NCI-H69 (cell line): ENCODE measurements at regions not wholly inside any gene's neighbourhood (a gene's known extent, or its start where the extent isn't known, plus 50 kb on each side); places are given as distances from the start of the nearest gene placed in this dataset.
"Not testable (repeated sequence)": the region's sequence is repeated elsewhere in the genome, so short reads cannot be mapped to it uniquely, and the experiment has no call there.

ENCODE experiments used
- DNase-seq: peaks from one replicate; lab custom pipeline; 2025; lab: John Stamatoyannopoulos, UW

DNA sequence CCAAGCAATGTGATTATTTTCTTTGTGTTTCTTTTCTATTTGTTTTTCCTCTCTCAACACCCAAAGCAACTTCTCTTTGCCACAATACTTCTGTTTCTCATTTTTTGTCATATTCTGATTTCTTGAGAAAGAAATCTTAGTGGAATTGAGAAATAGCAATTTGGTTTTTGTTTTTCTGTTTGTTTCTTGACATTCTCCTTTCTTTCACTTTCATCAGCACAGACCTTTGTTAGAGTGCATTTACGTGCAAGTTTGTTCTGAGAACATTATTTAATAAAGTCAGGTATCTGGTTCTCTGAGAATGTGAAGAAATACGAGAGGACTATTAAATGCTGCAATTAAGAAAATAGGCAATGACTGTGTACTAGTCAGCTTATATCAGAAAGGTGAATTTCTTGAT is 608.1 kb upstream of the AADAT start:
- DNase-seq: no peak

DNA sequence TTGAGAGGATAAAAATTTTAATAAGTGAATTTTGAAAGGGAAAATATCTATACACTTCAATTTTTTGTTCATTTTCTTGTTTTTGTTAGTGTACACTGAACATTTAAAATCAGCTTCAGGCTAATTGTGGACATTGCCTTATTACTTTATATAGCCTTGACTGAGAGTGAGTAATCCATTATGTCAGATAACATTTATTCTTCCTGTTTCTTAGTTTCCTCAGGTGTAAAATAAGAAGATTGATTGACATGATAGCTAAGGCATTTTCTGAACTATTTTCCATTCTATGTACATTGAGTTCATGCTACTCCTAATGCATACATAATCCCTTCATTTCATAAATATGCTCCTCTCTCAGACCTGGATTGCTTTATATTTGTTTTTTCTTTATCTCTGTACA is 607.3 kb upstream of the AADAT start:
- DNase-seq: no peak

DNA sequence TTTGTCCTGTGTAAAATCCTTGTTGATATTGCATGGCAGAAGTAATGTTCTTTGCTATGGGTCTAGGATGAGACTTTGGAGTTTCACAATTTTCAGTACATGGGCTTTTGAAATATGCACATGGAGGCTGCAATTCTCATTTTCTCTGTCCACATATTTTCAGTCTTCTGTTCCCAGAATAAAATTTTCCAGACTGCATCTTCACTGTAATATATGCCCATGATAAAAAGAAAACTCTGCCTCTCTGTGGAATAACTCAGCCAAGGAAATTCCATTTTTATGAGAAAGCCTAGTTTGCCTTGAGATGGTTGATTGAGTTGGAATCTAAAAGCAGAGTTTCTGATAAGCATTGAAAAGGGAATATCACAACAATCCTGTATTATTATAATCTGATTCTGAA is 601.4 kb upstream of the AADAT start:
- DNase-seq: no peak

DNA sequence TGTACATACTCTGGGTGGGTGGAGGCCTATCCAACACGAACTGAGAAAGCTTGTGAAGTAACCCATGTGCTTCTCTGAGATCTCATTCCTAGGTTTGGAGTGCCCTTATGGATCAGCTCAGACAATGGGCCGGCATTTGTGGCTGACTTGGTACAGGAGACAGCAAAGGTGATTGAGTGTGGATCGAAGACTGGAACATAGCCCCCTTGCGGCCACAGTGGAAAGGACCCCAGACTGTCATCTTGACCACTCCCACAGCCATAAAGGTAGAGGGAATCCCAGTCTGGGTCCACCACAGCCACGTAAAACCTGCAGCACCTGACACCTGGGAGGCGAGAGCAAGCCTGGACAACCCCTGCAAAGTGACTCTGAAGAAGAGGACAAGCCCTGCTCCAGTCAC is 598.0 kb upstream of the AADAT start:
- DNase-seq: no peak

DNA sequence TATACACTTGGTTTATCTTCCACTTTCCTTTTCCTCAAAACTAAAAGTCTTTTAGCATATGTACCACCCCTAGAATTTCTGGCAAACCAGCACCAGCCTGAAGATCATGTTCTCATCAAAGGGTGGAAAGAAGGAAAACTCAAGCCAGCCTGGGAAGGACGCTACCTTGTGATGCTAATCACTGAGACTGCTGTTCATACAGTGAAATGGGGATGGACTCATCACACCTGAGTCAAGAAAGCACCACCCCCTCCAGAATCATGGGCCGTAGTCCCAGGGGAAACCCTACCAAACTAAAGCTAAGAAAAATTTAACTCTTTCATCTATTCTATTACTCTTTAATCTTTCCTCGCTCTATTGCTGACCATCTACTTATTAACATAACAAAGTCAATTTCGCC is 595.9 kb upstream of the AADAT start:
- DNase-seq: not testable (repeated sequence)

DNA sequence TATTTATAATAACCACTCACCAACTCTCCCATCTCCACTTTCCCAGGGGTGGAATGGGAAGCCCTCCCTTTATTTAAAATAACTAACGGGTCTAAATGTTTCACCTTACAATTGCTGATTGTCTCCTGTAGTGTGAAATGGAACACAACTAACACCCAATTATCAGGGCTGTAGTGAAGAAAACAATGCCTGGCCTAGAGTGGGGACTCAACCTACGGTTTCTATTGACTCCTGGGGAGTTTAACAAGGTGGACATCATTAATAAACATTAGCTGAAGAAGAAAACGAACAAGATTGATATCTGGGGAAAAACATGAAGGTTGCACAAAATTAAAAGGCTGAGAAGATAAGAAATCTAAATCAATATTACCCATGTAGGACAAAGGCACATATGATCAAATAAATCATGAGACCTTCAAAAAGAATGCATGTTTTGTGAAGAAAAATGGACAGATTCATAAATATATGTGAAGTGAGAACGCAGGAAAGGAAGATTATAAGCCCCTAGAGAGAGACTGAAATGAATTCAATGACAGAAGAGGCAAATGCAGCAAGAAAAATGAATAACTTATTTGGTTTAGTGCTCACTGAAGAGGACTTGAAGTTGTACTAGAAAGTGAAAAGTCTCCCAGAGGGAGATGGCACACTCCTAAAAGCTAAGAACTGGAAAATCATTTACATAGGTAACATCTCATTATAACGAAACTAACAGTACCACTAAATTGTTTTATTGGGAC is 593.0 kb upstream of the AADAT start:
- DNase-seq: no peak

DNA sequence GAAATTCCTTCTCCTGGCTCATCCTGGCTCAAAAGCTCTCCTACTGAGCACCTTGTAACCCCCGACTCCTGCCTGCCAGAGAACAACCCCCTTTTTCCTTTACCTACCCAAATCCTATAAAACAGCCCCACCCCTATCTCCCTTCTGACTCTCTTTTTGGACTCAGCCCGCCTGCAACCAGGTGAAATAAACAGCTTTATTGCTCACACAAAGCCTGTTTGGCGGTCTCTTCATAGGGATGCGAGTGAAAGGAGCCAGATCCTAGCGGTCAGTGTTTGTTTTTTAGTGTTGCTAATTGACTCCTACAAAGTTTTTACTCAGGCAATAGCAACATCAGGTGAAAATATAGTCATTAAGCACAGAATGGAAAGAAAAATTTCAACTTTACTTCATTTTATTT is 592.3 kb upstream of the AADAT start:
- DNase-seq: not testable (repeated sequence)

DNA sequence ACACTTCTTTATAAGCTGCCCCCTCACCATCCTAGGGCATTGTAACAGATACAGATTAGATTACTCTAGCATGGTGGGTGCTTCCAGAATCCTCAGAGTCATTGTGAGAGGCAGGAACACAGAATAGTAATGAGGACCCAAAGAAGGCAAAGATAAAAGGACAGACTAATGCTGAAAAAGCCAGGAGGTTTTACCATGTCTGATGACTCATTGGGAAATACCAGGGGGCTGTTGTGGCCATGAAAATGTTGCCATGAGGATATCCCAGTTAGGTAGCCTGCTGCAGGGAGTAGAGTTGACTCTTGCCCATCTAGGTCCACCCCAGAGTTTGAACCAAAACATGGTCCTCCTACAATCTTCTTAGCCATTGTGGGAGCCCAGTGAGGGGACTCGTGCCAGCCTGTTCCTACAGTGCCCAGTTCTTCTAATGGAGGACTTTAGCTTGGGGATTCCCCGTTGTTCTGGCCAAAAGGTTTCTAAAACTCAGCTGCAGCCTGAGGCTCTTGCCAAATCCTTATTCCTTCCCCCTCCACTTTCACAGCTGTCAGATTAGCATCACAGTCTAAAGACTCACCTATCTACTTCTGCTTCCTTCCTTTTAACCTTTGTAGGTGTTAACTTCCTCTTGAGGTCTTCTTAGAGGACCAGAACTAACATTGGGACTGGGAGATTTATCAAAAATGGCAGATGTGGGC is 586.0 kb upstream of the AADAT start:
- DNase-seq: no peak

DNA sequence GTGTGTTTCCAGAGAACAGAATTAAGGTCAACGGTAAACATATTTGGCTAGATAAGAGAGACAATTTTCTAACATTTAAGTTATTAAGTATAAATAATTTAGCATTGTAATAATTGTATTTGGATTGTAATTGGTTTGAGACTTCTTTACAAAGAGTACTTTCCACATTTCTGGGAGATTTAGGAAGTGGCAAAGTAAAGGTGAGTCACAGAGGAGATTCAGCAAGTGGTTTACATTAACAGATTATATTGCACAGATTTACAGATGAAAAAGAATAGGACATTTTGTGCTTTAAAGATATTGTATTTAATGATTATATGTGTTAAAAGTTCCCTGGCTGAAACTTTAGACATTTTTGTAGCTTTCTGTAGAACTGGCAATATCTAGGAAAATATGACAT is 584.4 kb upstream of the AADAT start:
- no peak for DNase-seq

DNA sequence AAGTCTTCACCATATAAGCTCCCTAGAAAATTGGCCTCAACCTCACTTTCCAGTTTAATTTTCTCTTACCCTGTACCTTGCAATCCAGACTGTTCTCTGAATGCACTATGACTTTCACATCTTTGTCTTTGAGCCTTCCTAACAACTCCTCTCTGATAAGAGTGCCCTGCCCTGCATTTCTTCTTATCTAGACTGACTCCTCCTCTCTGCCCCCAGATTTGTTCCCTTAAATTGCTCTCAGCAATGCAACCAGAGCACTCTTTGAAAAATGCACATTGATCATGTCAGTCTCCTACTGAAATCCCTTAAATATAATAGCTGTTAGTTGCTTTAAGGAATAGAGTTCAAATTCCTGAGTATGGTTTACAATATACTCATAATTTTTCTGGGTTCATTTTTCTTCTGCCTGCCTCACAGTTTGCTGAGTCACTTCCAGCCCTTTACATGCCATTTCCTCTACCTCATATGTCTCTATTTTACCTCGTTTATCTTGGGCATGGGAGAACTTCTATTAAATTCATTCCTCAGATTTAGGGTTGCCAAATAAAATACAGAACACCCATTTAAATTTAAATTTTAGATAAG is 582.7 kb upstream of the AADAT start:
- no peak for DNase-seq

DNA sequence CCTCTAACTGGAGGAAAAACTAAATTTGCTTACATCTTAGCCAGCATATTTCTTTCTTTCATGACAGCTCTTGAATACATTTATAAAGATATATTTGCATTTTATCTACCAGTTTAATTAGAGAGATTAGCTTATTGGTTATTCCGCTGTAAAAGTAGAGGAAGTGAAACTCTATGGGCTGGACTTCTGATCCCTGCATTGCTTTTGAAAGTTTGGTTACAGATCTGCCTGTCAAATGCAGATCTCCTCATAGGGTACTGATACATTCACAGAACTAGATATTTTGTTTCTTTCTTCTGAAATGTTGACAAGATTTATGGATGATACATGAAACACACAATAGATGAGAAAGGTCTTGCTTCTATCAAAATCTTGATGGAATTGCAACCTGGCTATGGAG is 581.4 kb upstream of the AADAT start:
- DNase-seq: no peak

DNA sequence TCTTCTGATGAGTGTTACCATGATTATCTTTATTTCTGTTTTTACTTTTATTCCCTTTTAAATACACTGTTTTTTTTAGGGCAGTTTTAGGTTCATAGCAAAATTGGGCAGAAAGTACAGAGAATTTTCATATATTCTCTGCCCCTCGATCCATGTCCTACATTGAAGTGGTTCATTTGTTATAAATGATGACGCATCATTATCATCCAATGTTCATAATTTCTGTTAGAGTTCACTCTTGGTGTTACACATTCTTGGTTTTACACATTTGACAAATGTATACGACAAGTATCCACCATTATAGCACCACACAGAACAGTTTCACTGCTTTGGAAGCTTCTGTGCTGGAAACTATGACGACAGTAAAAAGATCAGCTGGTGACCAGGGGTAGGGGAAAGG is 578.1 kb upstream of the AADAT start:
- no peak for DNase-seq

DNA sequence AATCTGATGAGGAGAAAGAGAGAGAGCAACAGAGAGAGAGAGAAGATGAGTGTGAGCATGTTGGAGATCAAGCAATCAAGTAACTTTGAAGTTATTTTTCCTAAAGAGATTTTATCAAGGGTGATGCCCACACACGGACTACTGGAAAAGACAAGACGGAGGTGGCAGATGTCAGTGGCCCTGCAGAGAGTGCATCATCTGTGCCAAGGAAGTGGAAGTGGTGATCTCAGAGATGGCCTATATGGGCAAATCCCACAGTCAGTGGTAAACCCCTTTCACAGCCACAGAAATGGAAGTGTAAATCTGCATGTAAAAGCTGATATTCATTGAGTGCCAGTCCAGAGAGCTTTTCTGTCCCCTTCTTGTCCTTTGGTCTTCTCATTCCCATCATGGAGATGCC is 577.2 kb upstream of the AADAT start:
- no peak for DNase-seq

DNA sequence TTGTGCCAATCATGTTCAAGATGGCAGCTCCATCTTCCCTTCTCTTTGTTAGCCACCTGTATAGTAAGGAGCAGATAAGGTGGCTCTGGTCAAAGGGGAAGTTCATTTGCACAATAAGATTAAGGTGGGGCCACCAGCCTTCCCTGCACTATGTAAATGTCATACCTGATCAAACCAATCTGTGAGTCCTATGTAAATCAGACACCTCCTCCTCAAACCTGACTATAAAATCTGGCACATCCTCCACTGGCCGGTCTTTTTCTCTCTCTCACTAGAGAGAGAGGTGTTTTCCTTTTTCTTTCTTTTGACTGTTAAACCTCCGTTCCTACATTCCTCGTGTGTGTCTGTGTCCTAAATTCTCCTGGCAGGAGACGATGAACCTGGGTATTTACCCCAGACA is 572.5 kb upstream of the AADAT start:
- no peak for DNase-seq

DNA sequence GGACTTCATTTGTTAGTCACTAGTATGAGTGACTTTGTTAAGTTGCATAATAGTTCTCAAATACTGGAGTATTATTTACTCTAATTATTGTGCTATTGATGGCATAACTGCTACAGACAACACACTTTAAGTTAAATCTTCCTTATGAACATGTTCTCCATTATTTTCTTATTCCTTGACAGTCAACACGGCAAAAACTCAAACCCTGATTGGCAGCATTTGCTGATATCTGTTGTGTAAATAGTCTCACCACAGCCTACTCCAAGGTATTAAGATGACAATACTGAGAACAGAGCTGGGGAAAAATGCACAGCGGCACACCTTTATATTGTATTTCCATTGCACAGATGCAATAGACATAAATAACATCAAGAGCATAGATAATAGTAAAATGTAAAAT is 568.0 kb upstream of the AADAT start:
- DNase-seq: no peak

DNA sequence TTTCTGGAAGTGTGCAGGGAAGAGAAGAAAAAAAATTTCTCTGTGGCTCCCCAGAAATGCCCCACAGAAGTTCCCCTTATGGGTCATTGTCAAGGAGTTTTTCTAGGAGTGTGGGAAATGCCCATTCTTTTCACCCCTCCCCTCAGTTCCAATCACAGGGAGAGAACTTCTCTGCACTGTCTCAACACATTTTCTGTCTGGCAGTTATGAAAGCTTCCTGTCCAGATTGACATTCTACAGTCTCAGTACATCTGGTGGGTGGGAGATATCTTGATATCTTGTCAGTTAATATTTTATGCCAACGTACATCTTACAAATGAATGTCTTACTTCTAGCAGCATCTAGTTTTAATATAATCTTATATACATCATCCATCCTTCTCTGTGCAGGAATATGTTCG is 566.8 kb upstream of the AADAT start:
- no peak for DNase-seq

DNA sequence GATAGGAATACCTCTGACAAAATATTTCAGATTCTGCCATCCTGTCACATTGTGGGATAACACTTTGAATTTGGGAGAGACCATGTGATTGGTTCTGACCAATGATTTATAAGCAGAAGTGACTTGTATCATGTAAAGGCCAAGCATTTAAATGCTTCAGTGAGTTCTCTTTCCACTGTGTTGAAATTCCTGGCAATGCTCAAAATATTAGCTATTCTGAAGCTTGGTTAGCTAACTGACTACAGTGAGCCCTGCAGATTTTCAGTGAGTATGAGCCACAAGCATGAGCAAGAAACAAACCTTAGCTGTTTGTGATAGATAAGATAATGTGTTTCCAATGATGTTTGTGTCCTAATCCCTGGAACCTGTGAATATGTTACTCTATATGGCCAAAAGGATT is 562.8 kb upstream of the AADAT start:
- DNase-seq: no peak

DNA sequence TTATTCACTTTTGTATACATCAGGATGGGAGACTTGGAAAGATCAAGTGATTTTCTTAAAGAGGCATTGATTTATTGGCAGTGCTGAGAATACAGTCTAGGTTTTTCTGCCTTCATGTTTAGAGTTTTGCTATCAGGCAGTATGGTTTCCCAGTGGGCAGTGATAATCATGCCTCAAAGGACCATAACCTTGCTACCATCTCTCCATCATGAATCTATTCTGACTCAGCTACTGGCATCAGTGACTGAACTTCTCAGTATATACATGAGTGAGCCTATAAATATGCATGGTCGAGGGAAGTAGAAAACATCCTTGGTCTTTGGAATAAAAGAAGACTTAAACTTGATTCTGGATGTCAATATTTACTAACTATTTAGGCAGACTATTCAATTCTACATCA is 562.0 kb upstream of the AADAT start:
- no peak for DNase-seq

DNA sequence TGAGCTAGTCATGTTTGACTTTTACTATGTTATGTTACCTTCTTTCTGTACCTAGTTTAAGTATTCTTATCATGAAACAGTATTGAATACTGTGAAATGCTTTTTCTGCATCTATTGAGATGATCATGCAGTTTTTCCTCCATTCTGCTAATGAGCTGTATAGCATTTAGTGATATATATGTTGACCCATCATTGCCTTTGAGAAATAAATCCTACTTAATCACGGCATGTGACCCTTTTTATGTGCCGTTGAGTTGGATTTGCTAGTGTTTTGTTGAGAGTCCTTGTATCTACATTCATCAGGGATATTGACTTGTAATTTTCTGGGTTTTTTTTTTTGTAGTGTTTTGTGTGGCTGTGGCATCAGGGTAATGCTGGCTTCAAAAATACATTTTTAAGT is 537.7 kb upstream of the AADAT start:
- no peak for DNase-seq

DNA sequence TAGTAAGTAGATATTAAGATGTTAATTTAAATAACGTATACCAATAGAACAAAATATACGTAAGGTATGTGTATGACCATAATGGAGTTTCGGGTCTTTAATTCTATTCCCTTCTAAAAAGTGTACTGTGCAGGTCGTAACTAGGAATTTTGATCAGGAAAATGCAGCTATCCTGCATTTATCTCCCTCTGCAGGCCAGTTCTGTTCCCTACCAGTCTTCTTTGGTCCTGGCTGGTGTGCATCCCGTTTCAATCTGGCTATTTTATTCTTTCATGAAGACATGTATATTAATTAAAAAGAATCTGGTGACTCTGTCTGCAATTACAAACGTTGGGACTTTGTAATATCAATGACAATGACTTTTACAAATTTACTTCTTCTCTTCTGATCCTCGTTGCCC is 534.1 kb upstream of the AADAT start:
- no peak for DNase-seq

DNA sequence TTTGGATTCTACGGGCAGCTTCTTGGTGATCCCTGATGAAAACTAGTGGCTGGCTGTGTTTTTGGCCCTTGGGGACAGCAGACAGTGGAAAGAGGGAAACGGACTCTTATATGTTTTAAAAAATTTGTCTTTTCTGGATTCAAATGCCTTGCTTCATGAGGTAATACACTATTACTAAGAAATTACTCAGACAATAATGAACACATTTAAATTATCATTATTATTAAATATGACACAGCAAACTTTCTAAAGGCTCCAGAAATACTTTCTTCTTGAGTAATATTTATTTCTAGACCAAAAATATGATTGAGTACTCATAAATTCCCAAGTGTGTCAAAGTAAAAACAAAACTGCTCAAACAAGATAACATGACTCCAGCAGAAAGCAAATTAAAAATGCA is 520.7 kb upstream of the AADAT start:
- DNase-seq: no peak

DNA sequence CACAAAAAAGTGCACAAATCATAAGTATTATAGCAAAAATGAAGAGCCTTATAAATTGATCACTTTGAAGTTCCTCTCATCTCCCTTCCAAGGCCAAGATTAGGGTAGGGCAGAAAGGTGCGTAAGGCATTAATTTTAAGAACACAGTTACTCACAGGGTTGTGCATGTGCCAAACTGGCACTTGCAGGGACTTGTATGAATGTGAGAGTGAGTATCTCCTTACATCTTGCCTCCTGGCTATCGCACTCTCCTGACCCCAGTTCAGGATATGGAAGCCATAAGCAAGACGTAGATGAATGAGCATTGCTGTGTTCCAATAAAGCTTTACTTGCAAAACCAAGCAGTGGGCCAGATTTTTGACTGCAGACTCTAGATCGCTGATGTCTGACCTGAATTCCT is 510.1 kb upstream of the AADAT start:
- DNase-seq: no peak

DNA sequence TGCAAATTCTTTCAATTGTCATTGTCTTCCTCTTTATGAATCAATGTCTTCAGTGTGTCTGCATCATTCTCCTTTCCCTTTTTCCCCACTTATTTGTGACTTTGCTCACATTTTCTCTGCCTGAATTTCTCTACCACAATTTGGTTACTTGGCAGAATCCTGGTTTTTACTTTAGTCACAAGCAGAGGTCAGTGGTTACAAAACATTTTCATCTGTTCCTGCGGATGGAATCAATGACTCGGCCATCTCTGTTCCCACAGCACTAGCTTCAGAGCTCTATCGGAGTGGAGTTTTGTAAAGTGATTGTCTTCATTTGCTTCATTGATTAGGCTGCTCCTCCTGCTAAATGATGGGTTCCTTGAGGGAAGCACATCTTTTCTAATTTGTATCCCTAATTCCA is 501.3 kb upstream of the AADAT start:
- no peak for DNase-seq
